ENCODE measurements at regions not wholly inside any gene's neighbourhood (a gene's known extent, or its start where the extent isn't known, plus 50 kb on each side); places are given as distances from the start of the nearest gene placed in this dataset.

DNA sequence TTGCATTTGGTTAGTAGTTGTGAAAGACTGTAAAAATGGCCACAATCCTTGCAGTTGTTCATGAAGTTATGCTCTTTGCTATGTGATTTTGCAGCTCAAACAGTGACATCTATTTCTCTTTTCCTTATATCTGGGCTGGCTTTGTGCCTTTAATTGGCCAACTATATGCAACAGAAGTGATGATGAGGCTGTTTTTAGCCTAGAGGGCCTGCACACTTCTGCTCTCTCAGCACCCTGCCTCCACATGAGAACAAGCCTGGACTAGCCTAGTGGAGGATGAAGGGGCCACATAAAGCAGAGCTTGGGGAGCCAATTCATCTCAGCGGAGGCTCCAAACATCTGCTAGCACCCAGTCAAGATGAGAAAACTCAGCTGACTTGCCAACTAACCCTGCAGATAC, 339.8 kb downstream of the OMA1 start:
- no peak for FAIRE-seq
- H3K79me2 ChIP-seq (ENCODE audit: control insufficient read depth, insufficient read depth, low read length): no peaks in the 10 kb centered on the region
- H3K4me3 ChIP-seq: no peak overlapping the region
- no peaks in the 10 kb centered on the region for H4K20me1 ChIP-seq (replicated peaks; ENCODE audit: control insufficient read depth, insufficient read depth, low read length)
- CTCF ChIA-PET (ENCODE audit: low intra/inter-chr PET ratio): no interaction called here
- H3K4me1 ChIP-seq (replicated peaks in 1 of 2; ENCODE audit: control insufficient read depth in 2 of 2, insufficient read depth in 2 of 2, low read length in 2 of 2): no peaks in the 10 kb centered on the region
- H2AFZ ChIP-seq (ENCODE audit: low read depth, low read length): no peak overlapping the region
- no peaks in the 10 kb centered on the region for H3K9me3 ChIP-seq (replicated peaks; ENCODE audit: control insufficient read depth, insufficient read depth, low read depth, low read length)
- no TSS peak for BruUV-seq (replicated peaks)
- H3K4me2 ChIP-seq (ENCODE audit: insufficient read depth, low read length): no peak overlapping the region
- intact Hi-C loops (cut with micrococcal nuclease) (no loop called here), in situ Hi-C loops (cut with MboI) (no loop called here)
- POLR2A ChIA-PET: no interaction called here
- no peak overlapping the region for H3K27ac ChIP-seq (ENCODE audit: extremely low read depth, low read depth, low read length)
- H3K9ac ChIP-seq (ENCODE audit: insufficient read depth in 1 of 2, low read depth in 2 of 2, low read length in 2 of 2): no peak overlapping the region
- H3K9me1 ChIP-seq (ENCODE audit: control insufficient read depth, insufficient read depth, low read length): no peaks in the 10 kb centered on the region
- no peak for ATAC-seq
- no peaks in the 10 kb centered on the region for H3K36me3 ChIP-seq (ENCODE audit: control insufficient read depth, insufficient read depth, low read length)
- H3K27me3 ChIP-seq (ENCODE audit: control insufficient read depth in 2 of 2, insufficient read depth in 2 of 2, low read length in 2 of 2): no peaks in the 10 kb centered on the region
- WGBS (ENCODE audit: insufficient coverage, low coverage, missing lambda C conversion rate): 0% methylated on average over 1 of the region's 1 CpG
- no peak for TF ChIP-seq FOXM1 (IDR thresholded peaks at IDR 0.05; ENCODE audit: low read depth)
- no peak for TF ChIP-seq FOXM1 (CRISPR knock-in tag; IDR thresholded peaks at IDR 0.05; ENCODE audit: low read depth)
- no peak for TF ChIP-seq HDAC2 (IDR thresholded peaks at IDR 0.05)
- no peak for TF ChIP-seq KAT2B (IDR thresholded peaks at IDR 0.05; ENCODE audit: low read depth, low read length)
- TF ChIP-seq NRF1 (conservative IDR thresholded peaks at IDR 0.05 in 1 of 2, IDR thresholded peaks at IDR 0.05 in 1 of 2): no peak
- no peak for TF ChIP-seq BMI1 (IDR thresholded peaks at IDR 0.05; ENCODE audit: low read length)
- TF ChIP-seq, protein P1, sequence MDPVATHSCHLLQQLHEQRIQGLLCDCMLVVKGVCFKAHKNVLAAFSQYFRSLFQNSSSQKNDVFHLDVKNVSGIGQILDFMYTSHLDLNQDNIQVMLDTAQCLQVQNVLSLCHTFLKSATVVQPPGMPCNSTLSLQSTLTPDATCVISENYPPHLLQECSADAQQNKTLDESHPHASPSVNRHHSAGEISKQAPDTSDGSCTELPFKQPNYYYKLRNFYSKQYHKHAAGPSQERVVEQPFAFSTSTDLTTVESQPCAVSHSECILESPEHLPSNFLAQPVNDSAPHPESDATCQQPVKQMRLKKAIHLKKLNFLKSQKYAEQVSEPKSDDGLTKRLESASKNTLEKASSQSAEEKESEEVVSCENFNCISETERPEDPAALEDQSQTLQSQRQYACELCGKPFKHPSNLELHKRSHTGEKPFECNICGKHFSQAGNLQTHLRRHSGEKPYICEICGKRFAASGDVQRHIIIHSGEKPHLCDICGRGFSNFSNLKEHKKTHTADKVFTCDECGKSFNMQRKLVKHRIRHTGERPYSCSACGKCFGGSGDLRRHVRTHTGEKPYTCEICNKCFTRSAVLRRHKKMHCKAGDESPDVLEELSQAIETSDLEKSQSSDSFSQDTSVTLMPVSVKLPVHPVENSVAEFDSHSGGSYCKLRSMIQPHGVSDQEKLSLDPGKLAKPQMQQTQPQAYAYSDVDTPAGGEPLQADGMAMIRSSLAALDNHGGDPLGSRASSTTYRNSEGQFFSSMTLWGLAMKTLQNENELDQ (CRISPR knock-in tag; IDR thresholded peaks at IDR 0.05; ENCODE audit: borderline replicate concordance): no peak
- DNase-seq (ENCODE audit: extremely low read depth in 1 of 4, low spot score in 3 of 4): no peak

Measured in K562 (cell line).